Activated CD8-positive, alpha-beta T cell treated with anti-CD3 and anti-CD28 coated beads, Interleukin-2, amount 10 ng/mL, durations not matched to agents 7 days and 5 days (primary cell): ENCODE measurements at regions not wholly inside any gene's neighbourhood (a gene's known extent, or its start where the extent isn't known, plus 50 kb on each side); places are given as distances from the start of the nearest gene placed in this dataset.

Source experiments
- ATAC-seq: fragments of 150-1000 bp; cut with Tn5 transposase; one replicate; pipeline ENCODE4 v1.10.0; 2021; ENCODE audit warnings: moderate library complexity
- CTCF ChIA-PET: fragments of 350-600 bp; sonication (Branson Sonifier 250); formaldehyde crosslinking; loops from one replicate; lab custom pipeline; 2021; ENCODE audit warnings: antibody characterized with exemption; lab: Charles Lee
- POLR2A ChIA-PET: fragments of 350-600 bp; sonication (Branson Sonifier 250); formaldehyde crosslinking; loops from one replicate; lab custom pipeline; 2021; ENCODE audit warnings: antibody characterized with exemption; lab: Charles Lee
- DNase-seq: peaks from one replicate; pipeline ENCODE4 v3.0.0-alpha.2; 2020
- H3K27ac Mint-ChIP-seq: one replicate; pipeline ENCODE4 v1.8.0; 2021; ENCODE audit warnings: mild to moderate bottlenecking, mixed read lengths
- H3K27me3 Mint-ChIP-seq: one replicate; pipeline ENCODE4 v1.8.0; 2021; ENCODE audit warnings: low read depth, mixed read lengths
- H3K36me3 Mint-ChIP-seq: one replicate; pipeline ENCODE4 v1.8.0; 2021; ENCODE audit warnings: low read depth, mixed read lengths
- H3K4me1 Mint-ChIP-seq: one replicate; pipeline ENCODE4 v1.8.0; 2021; ENCODE audit warnings: low read depth, mixed read lengths
- H3K4me3 Mint-ChIP-seq: one replicate; pipeline ENCODE4 v1.8.0; 2021; ENCODE audit warnings: mild to moderate bottlenecking, mixed read lengths
- H3K9me3 Mint-ChIP-seq: one replicate; pipeline ENCODE4 v1.8.0; 2022; ENCODE audit warnings: mixed read lengths; ENCODE audit not compliant: insufficient read depth

GRCh38 chr1:98410082-98410481 is 251.4 kb upstream of the SNX7 start:
- H3K4me3 Mint-ChIP-seq, result no peak overlapping the region
- ChIA-PET POLR2A (interaction anchor here (0.7 kb wide), 1 partner anchor 11 kb away, joined by 5 read pairs; no protein-coding TSS in a partner anchor), CTCF (no interaction called here)
- H3K36me3 Mint-ChIP-seq, result no peaks in the 10 kb centered on the region
- no peak overlapping the region for H3K27ac Mint-ChIP-seq
- no peaks in the 10 kb centered on the region for H3K9me3 Mint-ChIP-seq
- peaks cover 9% of the 10 kb centered on the region for H3K27me3 Mint-ChIP-seq
- H3K4me1 Mint-ChIP-seq, result peaks cover 13% of the 10 kb centered on the region
- DNase-seq, result no peak
- ATAC-seq, result no peak

DNA sequence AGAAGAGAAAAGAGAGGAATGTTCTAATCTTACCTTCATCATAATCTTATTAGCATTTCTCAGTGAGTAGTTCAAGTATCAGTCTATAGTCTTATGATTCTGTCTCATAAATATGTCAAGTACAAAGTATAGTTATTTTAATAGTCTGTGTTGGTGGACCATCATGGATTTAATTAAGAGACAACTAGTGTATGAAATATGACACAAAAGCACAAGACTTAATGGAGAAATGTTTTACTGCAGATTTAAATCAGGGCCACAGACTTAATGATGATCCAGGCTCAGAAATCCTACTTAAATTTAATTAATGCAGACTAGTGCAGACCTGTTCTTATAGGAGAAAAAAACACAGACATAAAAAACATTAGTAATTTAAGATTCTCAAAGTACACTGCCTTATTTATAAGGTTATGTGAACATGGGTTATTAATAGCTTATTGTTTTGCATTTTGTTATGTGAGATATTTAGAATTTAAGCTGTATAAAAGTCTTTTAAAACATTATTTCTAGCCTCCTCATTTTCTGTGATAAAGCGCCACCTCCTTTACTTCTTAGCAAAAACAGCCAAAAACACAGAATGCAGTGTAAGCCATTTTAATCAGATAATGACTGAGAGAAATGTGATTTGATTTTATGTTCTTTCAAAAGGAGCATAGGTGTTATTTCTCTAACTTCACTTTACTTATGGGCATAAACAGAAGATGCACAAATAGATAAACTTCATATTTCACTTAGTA is 255.0 kb upstream of the SNX7 start:
- ATAC-seq (no peak), DNase-seq (no peak)
- peaks cover 45% of the 10 kb centered on the region for H3K4me1 Mint-ChIP-seq
- no peaks in the 10 kb centered on the region for H3K9me3 Mint-ChIP-seq
- H3K4me3 Mint-ChIP-seq, result no peak overlapping the region
- peaks cover 2% of the 10 kb centered on the region for H3K36me3 Mint-ChIP-seq
- peaks cover 8% of the 10 kb centered on the region for H3K27me3 Mint-ChIP-seq
- H3K27ac Mint-ChIP-seq, result no peak overlapping the region
- POLR2A ChIA-PET, result no interaction called here
- CTCF ChIA-PET, result interaction anchor here (0.5 to 2.2 kb wide), 2 partner anchors 13 to 25 kb away, joined by 3 to 7 read pairs; no protein-coding TSS in a partner anchor

DNA sequence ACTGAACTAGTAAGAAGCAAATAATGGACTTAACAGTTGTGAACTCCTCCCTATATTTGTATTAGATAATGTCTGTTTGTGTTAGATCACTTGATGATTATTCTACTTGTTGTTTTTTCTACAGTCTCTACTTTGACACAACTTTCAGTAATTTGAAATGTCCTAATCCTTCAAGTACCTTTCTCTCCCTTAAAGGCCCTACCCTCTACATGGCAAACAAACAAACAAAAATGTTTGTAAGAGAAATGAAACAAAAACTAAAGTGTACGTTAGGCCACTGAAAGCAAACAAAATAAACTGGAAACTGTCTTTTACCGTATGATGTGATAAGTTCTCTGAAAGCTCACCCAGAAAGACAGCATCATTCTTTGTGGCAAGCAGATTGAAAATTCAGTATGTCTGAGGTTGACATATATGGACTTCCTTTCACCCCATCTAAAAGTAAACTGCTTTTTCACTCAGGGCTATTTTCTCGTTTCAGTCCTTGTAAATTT is 255.9 kb upstream of the SNX7 start:
- CTCF ChIA-PET, result interaction anchor here (1.2 to 2.2 kb wide), 2 partner anchors 12 to 17 kb away, joined by 3 to 7 read pairs; no protein-coding TSS in a partner anchor
- peaks cover 8% of the 10 kb centered on the region for H3K27me3 Mint-ChIP-seq
- H3K9me3 Mint-ChIP-seq, result no peaks in the 10 kb centered on the region
- peak overlapping the region; percentile 64 for H3K4me3 Mint-ChIP-seq
- H3K36me3 Mint-ChIP-seq, result peaks cover 2% of the 10 kb centered on the region
- H3K4me1 Mint-ChIP-seq, result peaks cover 45% of the 10 kb centered on the region
- POLR2A ChIA-PET, result interaction anchor here (0.8 kb wide), 1 partner anchor 13 kb away, joined by 6 read pairs; no protein-coding TSS in a partner anchor
- DNase-seq (no peak), ATAC-seq (peak; percentile 58)
- H3K27ac Mint-ChIP-seq, result peak overlapping the region; percentile 86

DNA sequence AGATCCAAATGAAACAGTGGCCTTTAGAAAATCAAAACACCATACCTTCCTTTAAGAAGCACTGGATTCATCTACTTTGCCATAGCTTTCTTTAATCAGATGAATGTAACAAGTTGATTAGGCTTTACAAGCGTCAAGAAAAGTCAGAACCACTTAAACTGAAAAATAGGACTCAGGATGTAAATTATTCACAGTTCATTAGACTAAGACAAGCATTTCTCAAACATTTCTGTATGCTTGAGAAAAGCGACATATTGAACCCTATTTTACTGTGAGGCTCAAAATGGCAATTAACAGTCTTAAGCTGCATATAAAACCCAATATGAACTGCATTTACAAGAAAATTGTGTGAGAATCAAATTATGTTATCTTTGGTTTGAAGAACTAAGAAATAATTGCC is 256.7 kb upstream of the SNX7 start:
- H3K4me3 Mint-ChIP-seq, result no peak overlapping the region
- H3K4me1 Mint-ChIP-seq, result peaks cover 45% of the 10 kb centered on the region

DNA sequence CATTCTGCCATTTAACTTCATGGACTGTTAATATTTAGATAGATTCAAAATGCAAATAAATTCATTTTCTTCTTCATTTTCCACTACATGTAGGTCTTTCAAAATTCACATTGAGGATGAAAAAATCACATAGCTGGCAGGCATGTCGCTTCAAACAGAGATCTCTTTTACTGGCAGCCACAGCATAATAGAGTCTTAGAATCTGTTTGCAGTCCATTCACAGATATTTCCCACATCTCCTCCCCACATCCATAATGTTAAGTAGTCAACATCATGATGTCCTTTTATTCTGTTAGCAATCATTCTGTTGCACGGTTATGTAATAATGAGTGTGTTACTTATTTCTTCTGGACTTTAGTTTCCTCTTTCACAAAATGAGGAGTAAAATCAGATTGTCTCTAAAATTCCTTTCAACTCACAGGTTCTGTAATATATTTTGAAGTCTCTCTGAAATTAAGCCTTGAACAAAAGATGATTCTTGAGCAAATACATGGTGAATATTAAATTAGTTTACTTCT is 257.5 kb upstream of the SNX7 start:
- Mint-ChIP-seq H3K27ac (no peak overlapping the region), H3K27me3 (peaks cover 8% of the 10 kb centered on the region), H3K4me3 (no peak overlapping the region), H3K9me3 (no peaks in the 10 kb centered on the region), H3K36me3 (peaks cover 2% of the 10 kb centered on the region), H3K4me1 (peaks cover 45% of the 10 kb centered on the region)
- ATAC-seq (no peak), DNase-seq (no peak)
- ChIA-PET POLR2A (no interaction called here), CTCF (interaction anchor here (2.2 kb wide), 1 partner anchor 11 kb away, joined by 7 read pairs; no protein-coding TSS in a partner anchor)

More for the DNA sequence above, 256.7 kb upstream of the SNX7 start:
- ChIA-PET CTCF (interaction anchor here (1.2 to 2.2 kb wide), 2 partner anchors 11 to 16 kb away, joined by 3 to 7 read pairs; no protein-coding TSS in a partner anchor), POLR2A (interaction anchor here (0.8 kb wide), 1 partner anchor 12 kb away, joined by 6 read pairs; no protein-coding TSS in a partner anchor)
- no peak for DNase-seq
- Mint-ChIP-seq H3K27ac (no peak overlapping the region), H3K27me3 (peaks cover 8% of the 10 kb centered on the region), H3K36me3 (peaks cover 2% of the 10 kb centered on the region), H3K9me3 (no peaks in the 10 kb centered on the region)
- ATAC-seq, result no peak

DNA sequence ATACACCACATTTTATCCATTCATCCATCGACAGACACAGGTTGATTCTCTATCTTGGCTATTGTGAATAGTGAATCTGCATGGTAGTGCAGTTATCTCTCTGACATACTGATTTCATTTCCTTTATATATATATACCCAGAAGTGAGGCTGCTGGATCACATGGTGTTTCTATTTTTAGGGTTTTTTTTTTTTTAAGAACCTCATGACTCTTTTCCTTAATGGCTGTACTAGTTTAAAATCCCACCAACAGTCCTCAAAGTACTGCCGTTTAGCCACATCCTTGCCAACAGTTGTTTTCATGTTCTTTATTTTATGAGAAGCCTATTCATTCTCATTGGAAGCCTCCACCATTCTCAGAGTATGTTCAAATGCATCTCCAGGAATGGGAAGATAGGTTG is 258.7 kb upstream of the SNX7 start:
- H3K4me3 Mint-ChIP-seq, result peak overlapping the region; percentile 40
- ATAC-seq, result peak; percentile 58

GRCh38 chr1:98400446-98400845 is 261.1 kb upstream of the SNX7 start:
- ATAC-seq (no peak), DNase-seq (no peak)
- ChIA-PET CTCF (no interaction called here), POLR2A (no interaction called here)
- H3K27me3 Mint-ChIP-seq, result no peaks in the 10 kb centered on the region
- H3K9me3 Mint-ChIP-seq, result no peaks in the 10 kb centered on the region
- no peak overlapping the region for H3K4me3 Mint-ChIP-seq
- H3K4me1 Mint-ChIP-seq, result peaks cover 42% of the 10 kb centered on the region
- H3K27ac Mint-ChIP-seq, result no peak overlapping the region
- peaks cover 2% of the 10 kb centered on the region for H3K36me3 Mint-ChIP-seq

More for the DNA sequence above, 258.7 kb upstream of the SNX7 start:
- H3K27ac Mint-ChIP-seq, result peak overlapping the region; percentile 71
- ChIA-PET CTCF (no interaction called here), POLR2A (no interaction called here)
- no peaks in the 10 kb centered on the region for H3K9me3 Mint-ChIP-seq
- peaks cover 54% of the 10 kb centered on the region for H3K4me1 Mint-ChIP-seq
- DNase-seq, result peak; percentile 22
- peaks cover 2% of the 10 kb centered on the region for H3K36me3 Mint-ChIP-seq
- H3K27me3 Mint-ChIP-seq, result peaks cover 7% of the 10 kb centered on the region

DNA sequence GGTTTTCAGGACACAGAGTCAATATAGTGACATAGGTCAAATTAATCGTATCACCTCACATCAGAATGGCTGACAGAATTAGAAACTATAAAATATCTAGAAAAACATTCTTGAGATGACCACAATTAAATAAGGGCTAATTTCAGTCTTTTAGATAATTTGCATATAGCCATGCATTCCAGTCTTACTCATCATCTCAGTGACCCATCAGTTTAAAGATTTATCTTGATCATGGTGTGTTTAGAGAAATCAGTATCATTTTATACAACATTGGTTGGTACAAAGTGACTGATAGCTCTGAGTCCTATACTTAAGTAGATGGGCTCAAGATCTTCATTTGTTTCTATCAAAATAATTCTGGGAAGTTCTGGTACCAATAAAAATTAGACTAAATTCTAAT is 262.3 kb upstream of the SNX7 start:
- peaks cover 2% of the 10 kb centered on the region for H3K36me3 Mint-ChIP-seq
- H3K4me3 Mint-ChIP-seq, result no peak overlapping the region
- ATAC-seq, result no peak
- ChIA-PET CTCF (no interaction called here), POLR2A (no interaction called here)
- peaks cover 32% of the 10 kb centered on the region for H3K4me1 Mint-ChIP-seq
- no peaks in the 10 kb centered on the region for H3K9me3 Mint-ChIP-seq
- no peak overlapping the region for H3K27ac Mint-ChIP-seq
- no peaks in the 10 kb centered on the region for H3K27me3 Mint-ChIP-seq
- no peak for DNase-seq

GRCh38 chr1:98398649-98399048 is 262.9 kb upstream of the SNX7 start:
- H3K27ac Mint-ChIP-seq, result no peak overlapping the region
- no peaks in the 10 kb centered on the region for H3K9me3 Mint-ChIP-seq
- peaks cover 27% of the 10 kb centered on the region for H3K4me1 Mint-ChIP-seq
- no peaks in the 10 kb centered on the region for H3K36me3 Mint-ChIP-seq
- POLR2A ChIA-PET, result no interaction called here
- DNase-seq, result no peak
- ATAC-seq, result no peak
- CTCF ChIA-PET, result no interaction called here
- H3K4me3 Mint-ChIP-seq, result no peak overlapping the region
- H3K27me3 Mint-ChIP-seq, result no peaks in the 10 kb centered on the region

DNA sequence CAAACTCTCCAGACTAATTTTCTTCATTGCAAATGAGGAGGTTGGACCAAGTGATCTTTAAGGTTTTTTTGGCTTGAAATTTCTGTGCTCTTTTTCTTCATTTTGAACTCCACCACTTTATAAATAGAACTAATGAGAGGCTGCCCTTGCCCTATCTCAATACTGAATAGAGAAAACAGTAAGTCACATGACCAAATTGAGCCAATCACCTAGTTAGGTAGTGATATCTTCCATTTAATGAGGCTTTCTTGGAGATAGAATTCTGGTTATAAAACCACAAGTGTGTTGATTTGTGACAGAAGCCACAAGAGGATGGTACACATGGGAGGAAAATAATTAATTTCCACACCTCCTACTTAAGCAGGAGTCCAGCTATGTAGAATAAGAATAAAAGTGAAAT is 263.4 kb upstream of the SNX7 start:
- H3K36me3 Mint-ChIP-seq, result no peaks in the 10 kb centered on the region
- no peak overlapping the region for H3K27ac Mint-ChIP-seq
- H3K27me3 Mint-ChIP-seq, result no peaks in the 10 kb centered on the region
- no peak overlapping the region for H3K4me3 Mint-ChIP-seq
- ATAC-seq (no peak), DNase-seq (no peak)
- CTCF ChIA-PET, result no interaction called here
- no peaks in the 10 kb centered on the region for H3K9me3 Mint-ChIP-seq
- POLR2A ChIA-PET, result no interaction called here
- H3K4me1 Mint-ChIP-seq, result peaks cover 21% of the 10 kb centered on the region

DNA sequence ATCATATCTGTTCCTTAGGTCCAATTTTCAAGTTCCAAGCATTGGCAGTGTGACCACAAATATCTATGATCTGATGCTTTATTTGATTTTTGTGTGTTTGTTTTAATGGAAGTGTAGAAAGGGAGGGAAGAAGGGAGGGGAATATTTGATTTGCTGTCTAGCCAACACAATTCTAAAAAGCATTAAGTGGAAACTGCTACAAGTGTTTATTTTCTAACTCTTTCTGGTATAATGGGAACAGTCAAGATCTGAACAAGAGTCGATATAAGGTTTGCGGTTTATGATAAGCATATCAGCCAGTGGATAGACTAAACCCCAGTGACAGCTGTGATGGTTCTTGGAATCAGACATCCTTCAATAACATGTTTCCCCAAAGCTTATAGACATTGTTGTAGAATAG is 267.8 kb upstream of the SNX7 start:
- no peaks in the 10 kb centered on the region for H3K9me3 Mint-ChIP-seq
- no peaks in the 10 kb centered on the region for H3K27me3 Mint-ChIP-seq
- CTCF ChIA-PET, result interaction anchor here (1.2 to 1.9 kb wide), 2 partner anchors 11 to 14 kb away, joined by 3 to 7 read pairs; no protein-coding TSS in a partner anchor
- POLR2A ChIA-PET, result no interaction called here
- peaks cover 5% of the 10 kb centered on the region for H3K36me3 Mint-ChIP-seq
- H3K27ac Mint-ChIP-seq, result no peak overlapping the region
- H3K4me1 Mint-ChIP-seq, result peaks cover 18% of the 10 kb centered on the region
- no peak overlapping the region for H3K4me3 Mint-ChIP-seq
- DNase-seq (no peak), ATAC-seq (no peak)

DNA sequence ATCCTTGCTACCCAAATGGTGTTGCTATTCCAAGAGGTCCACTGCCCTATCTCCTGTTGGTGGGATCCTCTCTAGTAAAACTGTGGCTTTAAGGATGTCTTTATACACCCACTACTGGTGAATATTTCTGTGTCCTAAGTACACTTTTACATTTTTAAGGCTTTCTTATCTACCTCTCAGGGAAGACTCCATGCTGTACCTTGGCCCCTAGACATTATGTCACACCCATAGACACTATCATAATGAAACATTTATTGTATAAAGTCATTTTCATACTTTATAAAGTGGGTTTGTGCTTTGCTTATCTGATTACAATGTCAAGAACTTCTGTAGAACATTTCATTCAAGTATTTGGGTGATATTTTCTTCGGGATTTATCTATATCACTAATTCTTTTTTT is 270.3 kb upstream of the SNX7 start:
- CTCF ChIA-PET, result no interaction called here
- Mint-ChIP-seq H3K36me3 (peaks cover 10% of the 10 kb centered on the region), H3K27ac (no peak overlapping the region), H3K4me3 (no peak overlapping the region), H3K4me1 (peaks cover 24% of the 10 kb centered on the region), H3K9me3 (no peaks in the 10 kb centered on the region), H3K27me3 (no peaks in the 10 kb centered on the region)
- no peak for DNase-seq
- POLR2A ChIA-PET, result no interaction called here
- ATAC-seq, result no peak
